ENCODE measurements at regions not wholly inside any gene's neighbourhood (a gene's known extent, or its start where the extent isn't known, plus 50 kb on each side); places are given as distances from the start of the nearest gene placed in this dataset.

- TF ChIP-seq GATA2 (IDR thresholded peaks at IDR 0.05; ENCODE audit: low read depth, low read length), result no peak
- TF ChIP-seq GATA3 (IDR thresholded peaks at IDR 0.05; ENCODE audit: low read depth, low read length), result no peak
These were observed 171.6 kb upstream of the PPP2R2B start for GRCh38 chr5:147050172-147050571.

- no peak for TF ChIP-seq GATA3 (IDR thresholded peaks at IDR 0.05; ENCODE audit: low read depth, low read length)
These were observed 172.6 kb upstream of the PPP2R2B start for GRCh38 chr5:147051193-147051592.

GRCh38 chr5:147052519-147052918, 174.0 kb upstream of the PPP2R2B start:
- TF ChIP-seq GATA2 (IDR thresholded peaks at IDR 0.05; ENCODE audit: low read depth, low read length) (no peak), GATA3 (IDR thresholded peaks at IDR 0.05; ENCODE audit: low read depth, low read length) (no peak)

GRCh38 chr5:147055089-147055826, 176.7 kb upstream of the PPP2R2B start:
- TF ChIP-seq GATA2 (IDR thresholded peaks at IDR 0.05; ENCODE audit: low read depth, low read length) (no peak), GATA3 (IDR thresholded peaks at IDR 0.05; ENCODE audit: low read depth, low read length) (no peak)

- TF ChIP-seq GATA3 (IDR thresholded peaks at IDR 0.05; ENCODE audit: low read depth, low read length), result no peak
- no peak for TF ChIP-seq GATA2 (IDR thresholded peaks at IDR 0.05; ENCODE audit: low read depth, low read length)
These were observed 177.5 kb upstream of the PPP2R2B start for GRCh38 chr5:147055850-147056566.

GRCh38 chr5:147057051-147057450, 177.8 kb upstream of the STK32A start:
- no peak for TF ChIP-seq GATA3 (IDR thresholded peaks at IDR 0.05; ENCODE audit: low read depth, low read length)
- TF ChIP-seq GATA2 (IDR thresholded peaks at IDR 0.05; ENCODE audit: low read depth, low read length), result no peak

- TF ChIP-seq GATA3 (IDR thresholded peaks at IDR 0.05; ENCODE audit: low read depth, low read length) (no peak), GATA2 (IDR thresholded peaks at IDR 0.05; ENCODE audit: low read depth, low read length) (no peak)
These were observed 173.4 kb upstream of the STK32A start for GRCh38 chr5:147061431-147061830.

GRCh38 chr5:147062427-147062826, 172.4 kb upstream of the STK32A start:
- TF ChIP-seq GATA2 (IDR thresholded peaks at IDR 0.05; ENCODE audit: low read depth, low read length) (no peak), GATA3 (IDR thresholded peaks at IDR 0.05; ENCODE audit: low read depth, low read length) (no peak)

- no peak for TF ChIP-seq GATA3 (IDR thresholded peaks at IDR 0.05; ENCODE audit: low read depth, low read length)
- TF ChIP-seq GATA2 (IDR thresholded peaks at IDR 0.05; ENCODE audit: low read depth, low read length), result no peak
These were observed 170.9 kb upstream of the STK32A start for GRCh38 chr5:147063943-147064342.

- TF ChIP-seq GATA2 (IDR thresholded peaks at IDR 0.05; ENCODE audit: low read depth, low read length), result no peak
- no peak for TF ChIP-seq GATA3 (IDR thresholded peaks at IDR 0.05; ENCODE audit: low read depth, low read length)
These were observed 169.8 kb upstream of the STK32A start for GRCh38 chr5:147065071-147065470.

GRCh38 chr5:147068998-147069397, 165.8 kb upstream of the STK32A start:
- no peak for TF ChIP-seq GATA2 (IDR thresholded peaks at IDR 0.05; ENCODE audit: low read depth, low read length)
- no peak for TF ChIP-seq GATA3 (IDR thresholded peaks at IDR 0.05; ENCODE audit: low read depth, low read length)

GRCh38 chr5:147072622-147073021, 162.2 kb upstream of the STK32A start:
- TF ChIP-seq GATA2 (IDR thresholded peaks at IDR 0.05; ENCODE audit: low read depth, low read length), result no peak
- TF ChIP-seq GATA3 (IDR thresholded peaks at IDR 0.05; ENCODE audit: low read depth, low read length), result no peak

- TF ChIP-seq GATA3 (IDR thresholded peaks at IDR 0.05; ENCODE audit: low read depth, low read length) (no peak), GATA2 (IDR thresholded peaks at IDR 0.05; ENCODE audit: low read depth, low read length) (no peak)
These were observed 161.7 kb upstream of the STK32A start for GRCh38 chr5:147073098-147073497.

- TF ChIP-seq GATA2 (IDR thresholded peaks at IDR 0.05; ENCODE audit: low read depth, low read length) (no peak), GATA3 (IDR thresholded peaks at IDR 0.05; ENCODE audit: low read depth, low read length) (no peak)
These were observed 159.6 kb upstream of the STK32A start for GRCh38 chr5:147075187-147075586.

- TF ChIP-seq GATA3 (IDR thresholded peaks at IDR 0.05; ENCODE audit: low read depth, low read length) (no peak), GATA2 (IDR thresholded peaks at IDR 0.05; ENCODE audit: low read depth, low read length) (no peak)
These were observed 154.4 kb upstream of the STK32A start for GRCh38 chr5:147080391-147080790.

All from SH-SY5Y (cell line).